HG03520 (cell line): ENCODE measurements at regions not wholly inside any gene's neighbourhood (a gene's known extent, or its start where the extent isn't known, plus 50 kb on each side); places are given as distances from the start of the nearest gene placed in this dataset.

Experiments used
- ATAC-seq: cut with Tn5 transposase; IDR thresholded peaks from one replicate; pipeline ENCODE4 v1.9.1; 2021; ENCODE audit warnings: mild to moderate bottlenecking, moderate library complexity; ENCODE audit not compliant: unreplicated experiment

DNA sequence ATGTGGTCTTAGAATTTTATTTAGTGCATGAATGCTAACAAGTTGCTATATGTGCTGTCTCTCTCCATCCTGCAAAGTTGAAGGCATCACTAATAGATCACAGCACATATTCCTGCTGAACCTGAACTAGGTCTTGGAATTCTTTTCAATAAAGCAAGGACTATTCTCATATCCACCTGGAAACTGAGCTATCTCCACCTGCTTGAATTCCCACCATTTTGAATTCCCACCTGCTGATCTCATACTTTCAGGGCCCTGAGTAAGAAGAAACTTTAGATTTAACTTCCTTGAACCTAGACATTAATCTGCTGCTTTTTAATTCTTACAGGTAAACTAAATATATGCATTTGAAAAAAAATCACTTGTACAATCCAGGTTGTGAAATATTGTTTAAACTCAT lies 445.3 kb upstream of the CCL2 start:
- no peak for ATAC-seq

DNA sequence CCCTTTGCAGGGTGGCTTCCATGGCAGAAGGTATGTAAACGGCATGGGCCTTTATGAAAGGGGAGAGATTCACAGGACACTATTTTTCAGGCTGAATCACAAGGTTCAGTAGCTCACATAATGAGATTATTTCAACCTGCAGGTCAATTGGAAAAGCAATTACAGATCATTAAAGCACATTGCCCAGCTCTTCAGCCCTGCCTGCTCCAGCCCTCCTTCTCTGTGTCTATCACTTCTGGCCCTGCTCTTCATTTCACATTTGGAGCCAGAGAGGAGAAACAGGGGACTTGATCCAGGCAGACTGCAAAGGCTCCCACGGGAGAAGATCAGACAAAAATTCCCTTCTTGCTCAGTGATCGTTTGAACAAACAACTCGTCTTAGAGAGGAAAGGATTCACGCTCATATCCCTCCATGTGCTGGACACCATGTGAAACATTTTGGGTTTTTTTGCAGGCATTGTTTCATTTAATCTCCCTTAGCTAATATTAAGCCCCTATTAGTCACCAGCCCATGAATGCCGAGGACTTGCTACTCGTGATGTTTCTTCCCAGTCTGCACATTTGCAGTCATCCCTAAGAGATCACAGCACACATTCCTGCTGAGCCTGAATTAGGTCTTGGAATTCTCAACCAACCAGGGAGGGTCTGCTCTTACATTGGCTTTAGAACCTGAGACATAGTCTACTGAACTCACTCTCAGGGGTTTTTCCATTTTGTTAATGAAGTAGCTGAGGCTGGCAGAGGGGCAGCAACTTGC lies 443.9 kb upstream of the CCL2 start:
- ATAC-seq: no peak

DNA sequence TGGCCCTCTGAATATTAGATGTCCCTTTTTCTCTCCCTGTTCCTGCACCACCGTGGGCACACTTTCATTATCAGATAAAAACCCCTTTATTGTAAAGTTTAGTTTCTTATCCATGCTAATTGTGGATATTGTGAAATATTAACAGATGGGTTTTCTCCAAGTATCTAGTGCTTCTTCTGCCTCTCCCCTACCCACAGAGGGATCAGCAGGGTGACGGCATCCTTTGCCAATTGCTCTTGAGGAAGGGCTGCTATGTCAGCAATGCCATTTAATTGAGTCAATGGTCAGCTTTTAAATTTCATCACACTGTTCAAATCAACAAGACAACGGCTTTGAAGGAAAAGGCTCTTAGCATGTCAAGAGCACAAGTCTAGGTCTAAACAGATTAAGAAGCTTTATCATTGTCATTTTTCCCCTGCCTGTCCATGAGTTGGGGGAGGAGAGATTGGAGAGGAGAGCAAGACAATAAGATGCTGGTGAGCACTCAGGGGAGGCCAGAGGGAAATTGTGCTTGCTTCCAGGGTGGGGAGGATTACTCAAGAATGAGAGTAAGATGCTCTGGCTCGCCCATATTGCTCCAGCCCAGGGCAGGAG lies 443.0 kb upstream of the CCL2 start:
- no peak for ATAC-seq

DNA sequence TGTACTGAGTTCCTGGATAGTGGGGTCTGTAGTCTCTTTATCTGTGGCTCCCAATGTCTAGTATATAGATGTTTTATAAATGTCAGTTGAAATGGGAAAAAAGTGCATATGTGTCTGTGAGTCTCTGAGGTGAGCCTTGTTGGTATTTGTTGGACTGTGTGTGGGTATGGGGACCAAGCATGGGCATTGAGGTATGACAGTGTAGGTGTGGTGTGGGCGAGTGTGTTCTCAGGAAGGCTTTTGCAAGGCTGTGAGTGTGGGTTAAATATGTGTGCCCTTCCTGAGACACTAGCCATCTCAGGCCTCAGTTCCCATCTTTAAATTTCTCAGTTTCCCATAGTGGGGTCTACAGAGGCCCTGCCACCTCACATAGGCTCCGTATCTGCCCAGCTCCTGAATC lies 440.2 kb upstream of the CCL2 start:
- ATAC-seq: no peak

DNA sequence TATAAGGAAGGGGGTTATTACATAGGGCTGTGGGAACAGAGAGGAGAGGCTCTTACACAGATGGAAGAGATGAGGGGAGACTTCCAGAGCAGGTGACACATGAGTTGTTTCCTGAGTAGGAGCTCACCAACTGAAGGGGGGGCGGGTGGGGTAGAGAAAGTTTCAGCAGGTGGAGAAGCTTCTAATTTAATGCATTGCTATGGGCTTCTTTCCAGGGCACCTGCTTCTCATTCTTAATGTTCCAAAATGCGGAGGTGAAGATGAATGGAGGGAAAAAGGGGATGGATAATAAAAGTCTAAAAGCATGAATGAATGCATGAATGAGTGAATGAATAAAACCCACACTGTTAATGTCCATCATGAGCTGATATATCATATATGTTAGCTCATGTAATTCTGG lies 439.0 kb upstream of the CCL2 start:
- ATAC-seq: no peak

DNA sequence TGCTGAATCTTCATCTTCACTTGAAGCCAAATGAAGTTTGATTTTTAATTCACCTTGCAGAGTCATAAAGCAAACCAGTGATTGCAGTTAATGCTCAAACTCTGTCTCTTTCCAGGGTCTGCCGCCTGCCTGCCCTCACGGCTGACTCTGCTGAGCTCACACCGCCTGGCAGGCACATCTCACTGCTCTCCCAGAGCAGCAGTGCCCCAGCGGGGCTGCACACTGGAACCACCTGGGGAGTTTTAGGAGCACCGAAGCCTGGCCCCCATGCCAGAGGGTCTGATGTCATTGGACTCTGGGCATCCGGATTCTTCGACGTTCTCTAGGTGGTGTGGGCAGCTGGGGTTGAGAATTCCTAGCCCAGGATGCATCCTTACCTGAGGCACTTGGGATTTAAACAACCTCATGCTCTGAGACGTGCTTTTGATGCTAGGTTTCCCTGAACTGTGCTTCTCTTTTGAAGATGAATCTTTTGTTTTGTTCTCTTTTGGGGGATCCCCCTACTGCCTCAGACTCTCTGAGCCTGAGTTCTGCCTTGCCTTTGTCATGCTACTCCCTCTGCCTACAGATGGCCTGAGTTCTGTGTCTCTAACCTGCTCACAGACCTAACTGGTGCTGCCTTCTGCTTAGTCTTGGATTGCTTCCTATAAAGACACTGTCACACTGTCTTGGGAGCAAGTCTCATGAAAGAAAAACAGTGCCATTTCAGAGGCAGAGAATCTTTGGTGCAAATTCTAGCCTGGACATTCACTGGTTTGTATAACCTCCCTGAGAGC lies 438.1 kb upstream of the CCL2 start:
- no peak for ATAC-seq

DNA sequence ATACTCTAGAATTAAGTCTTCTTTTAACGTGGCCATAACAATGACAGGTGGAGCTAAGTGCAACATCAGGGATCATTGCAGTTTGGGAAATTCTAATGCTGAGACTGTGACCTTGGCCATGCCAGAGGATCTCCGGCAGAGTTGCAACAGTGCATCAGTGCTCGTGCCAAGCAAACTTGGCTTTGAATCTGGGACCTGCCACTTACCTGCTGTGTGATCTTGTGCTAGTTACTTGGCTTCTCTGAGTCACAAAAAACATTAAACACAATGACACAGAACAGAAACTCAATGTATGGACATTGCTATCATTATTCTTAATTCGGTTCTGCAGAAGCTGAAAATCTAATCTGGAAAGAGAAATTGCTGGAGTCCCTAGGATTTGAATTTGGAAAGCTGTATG lies 435.5 kb upstream of the CCL2 start:
- no peak for ATAC-seq

DNA sequence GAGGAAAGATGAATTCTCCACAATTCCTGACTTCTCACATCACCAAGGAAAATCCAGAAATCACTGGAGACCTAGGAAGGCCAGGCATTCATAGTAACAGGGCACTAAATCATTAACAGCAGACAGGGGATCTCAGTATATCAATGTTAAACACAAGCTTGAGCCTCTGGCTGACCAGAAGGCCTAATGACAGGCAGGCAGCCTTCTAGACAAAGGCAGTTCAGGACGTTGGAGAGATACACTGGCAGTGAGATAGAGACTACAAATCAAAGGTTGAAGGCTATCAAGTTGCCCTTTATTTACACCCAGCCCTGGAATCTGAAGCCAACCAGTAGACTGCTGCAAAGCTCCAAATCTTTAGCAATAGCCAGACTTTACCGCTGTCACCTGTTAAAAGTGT lies 422.8 kb upstream of the CCL2 start:
- no peak for ATAC-seq

DNA sequence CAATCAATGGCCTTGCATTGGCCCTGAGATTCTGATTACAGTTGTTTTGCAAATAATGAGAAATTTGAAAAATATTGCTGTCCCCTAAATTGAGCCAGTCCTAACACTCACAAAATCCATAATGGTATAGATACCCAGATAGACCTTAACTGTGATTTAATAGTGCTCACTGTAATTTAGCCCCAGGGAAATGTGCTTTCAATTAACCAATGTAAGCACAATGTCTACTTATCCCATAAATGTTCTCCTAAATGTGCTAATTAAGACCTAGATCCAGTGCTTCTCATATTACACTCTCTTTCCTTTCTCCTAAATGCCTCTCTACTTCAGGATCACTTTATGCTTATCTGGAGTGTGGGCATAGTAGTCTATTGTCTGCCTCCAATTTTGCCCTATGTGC lies 417.8 kb upstream of the CCL2 start:
- ATAC-seq: no peak

DNA sequence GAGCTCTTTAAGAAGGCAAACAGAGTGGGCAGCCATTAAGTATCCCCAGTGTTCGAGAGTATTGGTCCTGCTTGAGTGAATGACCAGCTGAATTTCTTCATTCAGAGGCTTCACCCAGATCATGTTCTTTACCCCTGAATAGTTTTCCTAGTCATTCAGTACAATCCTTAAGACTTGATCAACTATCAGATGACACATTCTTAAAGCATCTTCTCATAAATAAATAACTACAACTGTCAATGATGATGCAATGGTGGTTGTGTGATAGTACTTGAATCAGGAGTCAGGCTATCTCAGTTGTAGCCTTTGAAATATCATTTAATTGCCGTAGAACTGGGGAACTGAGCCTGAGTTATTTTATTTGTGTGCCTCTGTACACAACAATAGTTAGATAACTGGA lies 416.8 kb upstream of the CCL2 start:
- ATAC-seq: no peak

DNA sequence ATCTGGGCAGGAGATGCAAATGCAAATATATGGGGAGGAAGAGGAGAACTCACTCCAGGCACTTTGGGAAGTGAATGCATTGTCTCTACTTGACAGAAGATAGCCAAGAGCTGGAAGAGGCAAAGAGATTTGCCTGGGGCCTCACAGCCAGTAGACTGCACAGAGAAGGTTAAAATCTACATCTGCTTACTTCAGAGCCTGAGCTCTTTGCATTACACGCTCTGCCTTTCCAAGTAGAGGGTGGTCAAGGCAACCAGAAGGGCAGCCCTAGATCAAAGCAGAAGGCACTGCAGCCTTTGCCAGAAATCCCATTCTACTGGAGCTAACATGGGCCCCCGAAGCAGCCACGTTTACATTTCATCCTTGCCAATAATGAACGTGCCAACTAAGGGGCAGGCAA lies 407.2 kb upstream of the CCL2 start:
- no peak for ATAC-seq

DNA sequence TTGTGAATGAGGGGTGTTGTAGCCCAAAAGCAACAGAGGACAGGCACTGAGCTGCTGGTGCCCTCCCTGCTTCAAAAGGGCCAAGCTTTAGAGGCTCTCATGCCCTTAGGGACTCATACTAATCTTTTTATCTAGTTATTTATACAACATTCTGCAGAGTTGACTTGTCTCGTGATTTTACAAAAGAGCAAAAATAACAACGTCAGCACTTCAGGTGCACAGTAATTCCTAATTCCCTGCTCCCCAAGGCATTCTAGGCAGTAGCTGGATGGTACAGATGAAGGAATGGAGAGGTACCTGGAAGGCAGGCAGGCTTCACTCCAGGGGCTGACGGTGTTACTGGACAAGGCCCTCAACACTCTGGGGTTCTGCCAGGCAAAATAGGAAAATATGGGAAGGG lies 406.7 kb upstream of the CCL2 start:
- ATAC-seq: no peak

DNA sequence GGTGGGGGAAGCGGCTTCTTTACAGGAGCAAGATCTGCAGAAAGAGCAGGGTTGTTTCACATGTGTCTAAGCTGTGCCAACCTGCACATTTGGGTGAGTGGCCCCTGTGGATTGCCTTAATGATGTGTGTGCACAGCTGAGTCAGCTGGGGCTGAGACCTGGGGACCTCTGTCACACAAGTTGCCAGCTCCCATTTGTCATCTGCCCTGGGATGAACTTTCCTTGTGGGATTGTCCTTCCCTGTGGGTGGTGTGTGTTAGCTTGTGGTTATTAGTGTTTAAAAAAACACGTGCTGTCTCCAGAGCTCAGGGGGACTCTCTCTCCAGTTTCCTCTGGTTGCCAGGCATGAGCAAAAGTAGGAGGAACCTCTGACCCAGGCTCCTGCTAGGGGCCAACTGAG lies 400.5 kb upstream of the CCL2 start:
- no peak for ATAC-seq

DNA sequence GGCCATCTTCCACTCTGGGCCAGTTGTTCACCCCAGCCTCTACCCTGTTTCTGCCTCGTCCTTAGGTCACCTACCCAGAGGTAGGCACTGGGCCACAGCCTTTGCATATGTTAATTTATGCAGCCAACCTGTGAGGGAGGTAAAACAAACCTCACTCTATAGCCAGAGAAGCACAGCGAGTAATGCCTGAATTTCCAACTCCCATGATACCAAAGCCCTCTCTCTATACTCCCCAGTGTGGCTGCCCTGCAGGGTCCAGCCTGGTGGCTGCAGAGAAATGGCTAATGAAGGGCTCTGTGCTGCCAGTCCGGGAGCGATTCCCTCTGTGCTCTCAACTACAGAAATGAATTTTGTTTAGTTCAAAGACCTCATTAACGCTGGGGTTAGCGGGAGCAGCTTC lies 397.0 kb upstream of the CCL2 start:
- no peak for ATAC-seq

DNA sequence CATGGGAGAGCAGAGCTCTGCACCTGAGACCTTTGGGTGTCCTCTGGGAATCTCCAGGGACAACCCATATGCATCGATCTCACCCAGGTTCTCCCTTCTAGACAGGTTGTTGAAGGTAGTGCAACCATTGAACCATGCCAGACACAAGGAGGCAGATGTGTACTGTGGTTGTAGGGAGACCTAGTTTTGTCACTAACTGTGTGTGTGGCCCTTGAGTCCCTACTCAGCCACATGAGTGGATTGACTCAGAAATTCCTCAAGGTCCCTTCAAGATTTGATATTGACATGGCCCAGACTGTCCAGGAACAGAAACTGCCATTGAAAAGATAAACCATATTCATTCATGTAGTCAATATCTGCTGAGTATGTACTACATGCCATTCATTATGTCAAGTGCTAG lies 396.4 kb upstream of the CCL2 start:
- no peak for ATAC-seq

DNA sequence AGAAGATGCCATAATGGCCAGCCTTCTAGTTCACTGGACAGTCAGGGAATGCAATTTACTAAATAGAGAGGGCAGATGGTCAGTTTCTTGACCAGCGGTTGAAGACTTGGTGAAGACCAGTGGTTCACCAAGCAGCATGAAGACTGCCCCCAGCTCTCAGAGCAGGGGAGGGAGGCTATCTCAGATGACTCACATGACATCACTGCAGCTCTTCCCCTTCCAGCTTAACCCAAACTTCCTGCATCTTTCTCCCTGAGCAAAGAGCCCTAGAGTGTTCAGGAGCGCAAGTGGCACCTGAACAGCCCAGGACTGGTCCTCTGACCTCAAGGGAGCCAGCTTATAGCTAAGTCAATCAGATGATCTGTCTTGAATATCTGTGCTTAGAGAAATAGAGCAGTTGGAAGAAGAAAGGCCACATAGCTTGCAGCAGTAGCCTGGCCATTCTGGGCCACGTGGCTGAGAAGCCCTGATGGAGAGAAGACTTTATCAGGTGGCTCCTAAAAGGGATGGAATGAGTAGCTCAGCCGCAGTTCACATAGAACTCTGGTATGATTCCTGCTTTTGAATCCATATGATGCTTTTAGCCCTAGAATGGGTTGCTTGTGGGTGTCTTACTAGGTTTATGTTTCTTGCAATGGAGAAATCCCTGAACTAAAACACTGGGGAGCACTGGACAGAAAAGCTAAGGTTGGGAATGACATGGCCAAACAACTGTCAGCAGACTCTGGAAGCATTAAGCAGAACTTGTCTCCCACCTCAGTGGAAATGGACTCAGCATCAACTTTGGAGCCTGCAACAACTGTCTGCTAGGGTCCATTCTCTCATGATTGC lies 392.1 kb upstream of the CCL2 start:
- no peak for ATAC-seq

DNA sequence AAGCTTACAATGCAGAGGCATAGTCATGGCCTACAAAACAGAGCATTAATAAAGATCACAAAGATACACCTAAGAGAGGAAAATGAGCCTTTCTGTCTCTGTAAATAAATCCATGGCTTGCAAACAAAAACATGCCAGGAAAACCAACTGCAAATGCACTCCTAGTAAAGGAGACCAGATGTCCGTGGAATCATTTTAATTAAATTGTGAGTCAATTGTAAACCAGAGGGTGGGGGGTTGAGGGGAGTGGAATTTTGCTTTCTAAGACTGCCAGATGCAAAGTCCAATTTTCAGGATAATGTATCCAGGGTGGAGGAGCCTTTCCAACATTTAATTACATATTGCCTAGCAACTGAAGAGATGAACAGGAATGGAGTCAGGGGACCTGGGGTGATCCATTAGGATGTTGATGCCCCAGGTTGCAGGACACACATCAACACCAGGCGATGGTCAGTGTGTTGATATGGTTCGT lies 390.3 kb upstream of the CCL2 start:
- no peak for ATAC-seq

DNA sequence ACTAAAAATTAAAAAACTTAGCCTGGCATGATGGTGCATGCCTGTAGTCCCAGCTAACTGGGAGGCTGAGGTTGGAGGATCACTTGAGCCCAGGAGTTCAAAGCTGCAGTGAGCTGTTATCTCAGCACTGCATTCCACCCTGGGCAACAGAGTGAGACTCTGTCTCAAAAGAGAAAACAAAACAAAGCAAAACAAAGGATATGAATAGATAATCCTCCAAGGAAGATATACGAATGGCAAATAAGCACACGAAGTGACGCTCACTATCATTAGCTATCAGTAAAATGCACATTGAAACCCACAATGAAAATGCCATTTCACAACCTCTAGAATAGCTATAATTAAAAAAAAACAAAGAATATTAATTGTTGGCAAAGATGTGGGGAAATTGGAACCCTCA lies 386.2 kb upstream of the CCL2 start:
- no peak for ATAC-seq

DNA sequence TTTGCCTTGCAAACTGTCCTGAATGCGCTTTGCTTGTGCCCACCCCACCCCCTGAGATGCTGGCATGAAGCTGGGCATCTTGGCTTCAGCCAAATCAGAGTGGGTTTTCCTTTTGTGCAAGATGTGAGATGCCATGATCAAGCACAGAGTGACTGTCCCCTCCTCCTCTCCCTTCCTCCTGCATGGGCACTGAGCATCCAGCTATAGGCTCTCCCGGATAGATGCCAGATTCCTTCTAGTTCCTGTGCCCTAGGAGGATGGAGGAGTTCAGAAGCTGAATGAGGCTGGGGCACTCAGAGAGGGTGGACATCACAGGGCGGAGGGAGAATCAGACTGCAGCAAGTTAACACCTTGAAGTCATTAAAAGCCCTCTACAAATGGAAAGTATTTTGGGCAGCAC lies 384.1 kb upstream of the CCL2 start:
- ATAC-seq: no peak

DNA sequence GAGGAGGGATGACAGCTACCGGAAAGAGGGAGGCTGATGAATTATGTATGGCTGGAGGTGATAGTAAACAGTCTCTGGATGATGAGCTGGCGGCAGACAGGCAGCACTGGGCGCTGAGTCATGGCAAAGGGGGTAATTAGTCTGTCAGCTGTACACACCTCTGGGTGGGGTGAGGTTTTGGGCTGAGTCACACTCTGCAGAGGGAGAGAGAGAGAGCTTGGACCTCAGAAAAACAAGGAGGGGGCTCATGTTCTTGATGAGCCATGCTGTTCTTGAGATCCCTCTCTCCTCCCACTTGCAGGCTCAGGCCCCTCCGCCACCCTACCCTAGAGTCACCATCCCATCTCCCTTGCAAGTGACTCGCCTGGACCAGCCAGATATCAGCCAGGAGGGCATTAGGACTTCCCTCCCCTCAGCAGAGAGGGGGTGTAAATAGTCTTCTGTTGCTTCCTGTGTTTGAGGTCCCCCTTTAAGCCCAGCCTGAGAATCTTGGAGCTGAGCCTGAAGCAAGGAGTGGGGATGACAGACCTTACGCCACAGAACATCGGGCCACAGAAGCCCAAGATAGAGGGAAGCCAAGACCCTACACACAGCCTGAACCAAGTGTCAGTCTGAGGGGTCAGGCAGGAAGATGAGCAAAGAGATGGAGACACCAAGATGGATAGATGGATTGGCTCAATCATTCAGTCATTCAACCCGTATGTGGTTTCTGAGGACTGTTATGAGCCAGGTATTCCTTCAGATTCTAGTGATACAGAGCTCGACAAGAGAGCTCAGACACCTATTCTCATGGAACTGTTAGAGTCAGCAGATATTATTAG lies 383.2 kb upstream of the CCL2 start:
- ATAC-seq: no peak
